Activated CD4-positive, alpha-beta T cell treated with anti-CD3 and anti-CD28 coated beads, Interleukin-2, amount 50 U/mL, for 24 hours (primary cell): ENCODE measurements at regions not wholly inside any gene's neighbourhood (a gene's known extent, or its start where the extent isn't known, plus 50 kb on each side); places are given as distances from the start of the nearest gene placed in this dataset.
"Not testable (repeated sequence)": the region's sequence is repeated elsewhere in the genome, so short reads cannot be mapped to it uniquely, and the experiment has no call there.

Experiments used
- DNase-seq, 2 donors: peaks; one replicate each; pipeline ENCODE4 v3.0.0-alpha.2; 2020; ENCODE audit warnings: low read depth in 1 of 2, low spot score in 1 of 2

- no peak for DNase-seq
These were observed 288.7 kb upstream of the AUTS2 start for GRCh38 chr7:69309601-69310000.

GRCh38 chr7:69311489-69311888, 286.8 kb upstream of the AUTS2 start:
- no peak for DNase-seq

GRCh38 chr7:69313852-69314251, 284.4 kb upstream of the AUTS2 start:
- not testable (repeated sequence) for DNase-seq

DNA sequence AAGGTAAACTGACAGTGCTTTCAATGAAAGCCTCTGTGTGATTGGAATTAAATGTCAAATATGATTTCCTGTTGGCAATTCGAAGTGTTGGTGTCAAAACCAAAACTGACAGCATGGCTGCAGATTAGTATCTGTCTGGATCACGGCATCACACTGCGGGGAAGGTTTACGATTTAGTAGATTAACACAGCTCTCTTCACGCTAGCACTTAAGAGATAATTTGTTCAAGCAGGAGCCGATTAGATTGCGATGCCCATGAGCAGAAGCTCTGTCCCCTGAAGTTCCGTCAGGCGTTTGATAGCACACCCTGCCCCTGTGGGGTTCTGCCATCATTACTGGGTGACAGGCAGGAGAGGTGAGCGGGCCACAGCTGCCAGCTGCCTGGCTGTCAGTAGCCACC, 279.5 kb upstream of the AUTS2 start:
- DNase-seq = no peak

DNA sequence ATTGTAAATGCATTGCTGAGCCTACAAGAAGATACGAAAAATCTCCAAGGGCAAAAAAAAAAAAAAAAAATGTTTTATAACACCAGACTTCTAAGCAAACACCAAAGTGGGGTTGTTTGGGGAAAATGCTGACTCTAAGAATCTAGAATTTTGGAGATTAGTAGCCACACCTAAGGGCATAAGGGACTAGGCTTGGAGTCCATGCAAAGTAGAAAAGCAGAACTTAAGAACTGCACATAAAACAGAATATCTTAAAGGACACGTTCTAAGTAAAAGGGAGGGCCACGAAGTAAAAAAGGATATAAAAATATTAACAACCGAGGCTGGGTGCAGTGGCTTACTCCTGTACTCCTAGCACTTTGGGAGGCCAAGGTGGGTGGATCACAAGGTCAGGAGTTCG, 269.8 kb upstream of the AUTS2 start:
- DNase-seq = no peak

GRCh38 chr7:69334701-69335100, 263.6 kb upstream of the AUTS2 start:
- DNase-seq = no peak

- no peak for DNase-seq
These were observed 262.9 kb upstream of the AUTS2 start for GRCh38 chr7:69335331-69335730.

DNA sequence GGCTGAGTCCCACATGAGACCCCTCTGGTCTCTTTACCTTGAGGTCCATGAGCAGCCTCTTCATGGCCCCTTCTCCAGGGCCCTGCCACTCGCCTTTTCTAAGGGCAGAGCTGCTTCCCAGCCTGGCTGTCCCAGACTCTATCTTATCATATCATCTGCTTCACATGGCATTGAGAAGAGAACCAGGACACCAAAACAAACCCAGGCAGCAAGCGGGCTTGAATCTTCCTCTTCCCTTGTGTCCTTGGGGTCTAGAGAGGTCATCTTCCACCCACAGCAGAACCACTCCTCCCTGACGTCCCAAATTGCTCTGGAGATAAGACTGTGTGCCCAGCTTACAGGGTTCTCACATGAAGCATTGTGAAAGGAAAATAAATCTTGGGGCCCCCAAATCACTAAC, 261.3 kb upstream of the AUTS2 start:
- DNase-seq = no peak

DNA sequence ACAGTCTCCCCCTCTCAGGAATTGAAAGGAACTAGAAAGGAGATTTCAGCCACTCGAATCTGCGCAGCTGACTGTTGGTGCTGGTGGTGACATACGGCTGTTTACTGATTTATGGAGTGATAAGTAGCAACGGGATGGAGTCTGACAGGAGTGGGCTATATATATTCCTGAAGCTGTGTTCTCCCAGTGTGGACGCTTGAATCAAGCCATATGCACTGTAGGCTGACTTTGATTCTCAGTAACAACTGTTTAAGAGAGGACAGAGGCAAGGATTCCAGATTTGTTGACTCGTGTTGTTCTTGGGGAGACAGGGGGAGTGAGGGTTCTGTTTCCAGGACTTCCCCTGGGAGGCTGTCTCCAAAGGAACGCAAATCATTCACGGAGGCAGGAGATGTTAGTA, 260.1 kb upstream of the AUTS2 start:
- no peak for DNase-seq

DNA sequence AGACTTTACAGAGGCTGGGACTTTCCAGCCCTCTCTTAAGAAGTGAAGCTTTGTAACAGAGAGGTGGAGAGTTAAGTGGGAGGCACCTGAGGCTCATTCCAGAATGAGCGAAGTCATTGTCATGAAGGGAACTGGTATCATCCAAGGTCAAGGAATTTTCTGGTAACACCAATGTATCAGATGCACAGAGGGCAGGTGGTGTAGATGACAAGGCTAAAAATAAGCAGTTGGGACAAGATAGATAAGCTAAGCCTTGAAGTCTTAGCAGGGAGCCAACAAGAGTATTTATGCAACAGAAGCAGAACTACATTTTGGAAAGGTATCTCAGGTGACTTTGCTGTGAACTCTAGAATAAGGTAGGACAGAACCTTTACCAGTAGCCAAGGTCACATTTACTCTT, 257.0 kb upstream of the AUTS2 start:
- DNase-seq = no peak

DNA sequence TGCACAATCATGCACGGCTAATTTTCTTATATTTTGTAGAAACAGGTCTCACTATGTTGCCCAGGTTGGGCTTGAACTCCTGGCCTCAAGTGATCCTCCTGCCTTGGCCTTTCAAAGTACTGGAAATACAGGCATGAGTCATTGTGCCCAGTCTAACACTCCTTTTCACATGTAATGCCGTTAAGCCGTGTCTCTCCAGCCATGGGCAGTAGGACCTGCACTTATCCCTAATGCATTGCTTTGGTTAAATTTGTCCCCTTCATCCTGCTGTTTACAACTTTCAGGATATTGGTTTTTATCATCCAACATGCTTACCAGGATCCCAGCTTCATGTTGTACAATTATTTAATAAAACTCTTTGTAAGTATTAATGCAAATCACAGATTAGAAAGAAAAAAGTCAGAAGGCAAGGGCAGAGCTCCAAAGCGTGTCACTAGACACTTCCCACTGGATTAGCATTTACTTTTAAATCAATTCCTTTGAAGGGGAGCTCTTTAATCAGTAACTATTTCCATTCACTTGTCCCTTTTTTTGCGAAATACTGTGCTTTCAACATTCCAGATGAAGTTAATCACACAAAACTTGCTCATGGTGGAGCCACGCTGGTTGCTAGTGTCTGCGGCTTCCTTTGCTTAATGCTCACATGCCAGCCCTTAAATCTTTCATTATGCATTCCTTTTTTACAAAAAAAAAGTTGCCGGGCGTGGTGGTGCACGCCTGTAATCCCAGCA, 256.0 kb upstream of the AUTS2 start:
- DNase-seq = no peak

DNA sequence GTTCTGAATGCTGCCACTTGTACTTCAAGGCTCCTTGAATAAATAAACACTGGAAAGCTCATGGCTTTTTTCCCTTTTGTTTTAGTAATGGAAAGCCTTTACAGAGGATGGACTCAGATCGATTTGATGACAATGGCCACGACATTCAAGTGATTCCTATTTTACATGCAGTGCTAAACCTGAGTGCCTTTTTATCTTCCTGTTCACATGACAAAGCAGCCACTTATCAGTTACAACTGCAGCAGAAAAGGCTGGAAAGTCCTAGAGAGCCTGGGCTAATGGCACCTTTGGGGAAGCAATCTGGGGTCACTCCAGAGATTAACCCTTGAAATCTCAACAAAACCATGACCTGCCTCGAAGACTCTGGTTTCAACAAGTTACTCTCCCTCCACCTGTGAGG, 249.0 kb upstream of the AUTS2 start:
- DNase-seq = no peak

DNA sequence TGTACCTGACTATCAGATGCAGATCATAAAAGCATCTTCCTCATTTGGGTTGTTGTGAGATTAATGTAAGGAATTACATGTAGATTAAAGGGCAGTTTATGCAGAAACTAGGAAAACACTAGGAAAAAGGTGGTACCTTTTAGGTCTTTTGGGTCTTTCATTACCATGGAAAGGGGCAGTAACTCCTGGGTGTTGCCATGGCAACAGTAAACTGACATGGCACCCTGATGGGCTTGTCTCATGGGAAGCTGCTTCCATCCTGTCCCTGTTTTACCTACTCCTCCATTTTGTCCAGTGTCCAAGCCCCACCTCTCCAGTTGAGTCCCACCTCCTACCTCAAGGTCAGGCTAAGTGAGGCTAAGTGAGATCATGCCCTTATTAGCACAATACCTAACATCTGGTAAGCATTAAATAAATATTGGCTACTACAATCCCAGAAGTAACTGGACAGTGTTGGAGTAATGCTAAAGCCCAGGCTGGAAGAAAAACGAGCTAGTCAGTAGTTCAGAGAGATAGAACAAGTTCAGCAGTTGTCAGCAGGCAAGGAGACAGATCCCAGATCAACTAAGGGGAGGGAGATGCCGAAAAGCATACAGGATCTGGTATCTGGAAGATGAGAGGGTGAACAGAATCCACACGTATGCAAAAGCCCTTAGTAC, 240.0 kb upstream of the AUTS2 start:
- no peak for DNase-seq

DNA sequence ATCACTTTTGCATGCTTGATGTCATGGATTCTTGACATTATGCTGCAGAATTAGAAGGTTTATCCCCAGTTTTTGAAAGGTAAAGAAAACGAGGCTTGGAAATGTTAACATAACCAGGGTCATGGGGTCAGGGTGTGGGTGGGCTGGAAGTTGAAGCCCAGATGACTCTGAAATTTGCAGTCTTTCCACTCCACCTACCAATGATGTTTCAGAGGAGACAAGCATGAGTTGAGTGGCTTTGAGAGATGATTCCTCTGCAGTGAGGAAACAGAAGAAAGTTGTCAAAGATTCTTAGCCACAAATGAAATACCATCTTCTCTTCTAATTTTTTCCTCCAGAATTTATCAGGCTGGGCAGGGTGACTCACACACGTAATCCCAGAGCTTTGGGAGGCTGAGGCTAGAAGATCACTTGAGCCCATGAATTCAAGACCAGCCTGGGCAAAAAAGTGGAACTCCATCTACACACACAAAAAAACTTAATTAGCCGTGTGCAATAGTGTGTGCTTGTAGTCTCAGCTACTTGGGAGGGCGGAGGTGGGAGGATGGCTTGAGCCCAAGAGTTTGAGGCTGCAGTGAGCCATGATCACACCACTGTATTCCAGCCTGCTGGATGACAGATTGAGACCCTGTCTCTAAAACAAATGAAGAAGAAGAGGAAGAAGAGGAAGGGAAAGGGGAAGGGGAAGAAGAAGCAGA, 239.1 kb upstream of the AUTS2 start:
- DNase-seq = no peak

- DNase-seq = no peak
These were observed 237.4 kb upstream of the AUTS2 start for GRCh38 chr7:69360913-69361312.

DNA sequence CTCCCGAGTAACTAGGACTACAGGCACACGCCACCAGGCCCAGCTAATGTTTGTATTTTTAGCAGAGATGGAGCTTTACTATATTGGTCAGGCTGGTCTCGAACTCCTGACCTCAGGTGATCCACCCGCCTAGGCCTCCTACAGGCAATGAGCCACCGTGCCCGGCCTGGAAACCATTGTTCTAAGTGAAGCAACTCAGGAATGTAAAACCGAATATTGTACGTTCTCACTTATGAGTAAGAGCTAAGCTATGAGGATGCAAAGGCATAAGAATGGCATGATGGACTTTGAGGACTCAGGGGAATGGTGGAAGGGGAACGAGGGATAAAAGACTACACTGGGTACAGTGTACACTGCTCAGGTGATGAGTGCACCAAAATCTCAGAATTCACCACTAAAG, 235.1 kb upstream of the AUTS2 start:
- DNase-seq = no peak

- DNase-seq = no peak
These were observed 233.2 kb upstream of the AUTS2 start for GRCh38 chr7:69364813-69365643.

- no peak for DNase-seq
These were observed 232.6 kb upstream of the AUTS2 start for GRCh38 chr7:69365651-69366192.

DNA sequence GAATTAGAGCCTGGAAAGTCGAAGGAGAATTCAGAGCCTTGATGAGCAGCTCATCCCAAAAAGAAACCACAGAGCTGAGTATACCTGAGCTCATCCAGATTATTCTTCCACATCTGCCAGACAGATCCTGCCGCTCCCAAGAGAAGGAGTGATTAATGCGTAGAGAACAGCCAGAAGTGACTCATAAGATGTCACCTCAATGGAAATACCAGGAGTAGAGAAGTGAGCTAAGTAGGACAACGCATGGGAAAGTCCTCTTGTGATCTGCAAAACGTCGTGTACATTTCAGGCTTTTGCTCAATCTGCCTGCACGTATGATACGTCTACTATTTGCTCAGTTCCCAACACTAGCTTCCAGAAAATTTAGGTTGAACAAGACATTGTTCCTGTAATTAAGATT, 230.5 kb upstream of the AUTS2 start:
- DNase-seq = no peak

- DNase-seq = no peak
These were observed 224.9 kb upstream of the AUTS2 start for GRCh38 chr7:69373171-69374043.
